Kidney capillary endothelial cell (primary cell): ENCODE measurements at regions not wholly inside any gene's neighbourhood (a gene's known extent, or its start where the extent isn't known, plus 50 kb on each side); places are given as distances from the start of the nearest gene placed in this dataset.

Experiments used
- DNase-seq: peaks from one replicate; pipeline ENCODE4 v3.0.0-alpha.2; 2018; ENCODE audit warnings: low spot score

GRCh38 chr14:80146941-80147340, 64.4 kb downstream of the DIO2 start:
- no peak for DNase-seq

- DNase-seq, result no peak
These were observed 74.9 kb downstream of the DIO2 start for GRCh38 chr14:80136358-80136757.

GRCh38 chr14:80135305-80136088, 75.8 kb downstream of the DIO2 start:
- DNase-seq, result no peak

- no peak for DNase-seq
These were observed 77.0 kb downstream of the DIO2 start for GRCh38 chr14:80134321-80134720.

GRCh38 chr14:80133457-80133856, 77.8 kb downstream of the DIO2 start:
- no peak for DNase-seq

- no peak for DNase-seq
These were observed 83.8 kb downstream of the DIO2 start for GRCh38 chr14:80127466-80127865.

GRCh38 chr14:80124794-80125193, 86.5 kb downstream of the DIO2 start:
- DNase-seq, result no peak

- no peak for DNase-seq
These were observed 93.4 kb downstream of the DIO2 start for GRCh38 chr14:80117876-80118275.

GRCh38 chr14:80116157-80116556, 95.1 kb downstream of the DIO2 start:
- no peak for DNase-seq

- no peak for DNase-seq
These were observed 100.6 kb downstream of the DIO2 start for GRCh38 chr14:80110721-80111120.

- DNase-seq, result no peak
These were observed 102.2 kb downstream of the DIO2 start for GRCh38 chr14:80109055-80109454.

- no peak for DNase-seq
These were observed 102.9 kb downstream of the DIO2 start for GRCh38 chr14:80108430-80108829.

GRCh38 chr14:80105488-80105994, 105.8 kb downstream of the DIO2 start:
- DNase-seq, result no peak

GRCh38 chr14:80101835-80102234, 109.5 kb downstream of the DIO2 start:
- no peak for DNase-seq

- no peak for DNase-seq
These were observed 110.6 kb downstream of the DIO2 start for GRCh38 chr14:80100681-80101080.

GRCh38 chr14:80095623-80096022, 115.7 kb downstream of the DIO2 start:
- no peak for DNase-seq

- DNase-seq, result no peak
These were observed 123.9 kb downstream of the DIO2 start for GRCh38 chr14:80087411-80087810.

- DNase-seq, result no peak
These were observed 127.1 kb downstream of the DIO2 start for GRCh38 chr14:80084196-80084595.

- DNase-seq, result no peak
These were observed 130.7 kb downstream of the DIO2 start for GRCh38 chr14:80080601-80081000.

GRCh38 chr14:80078501-80078900, 132.8 kb downstream of the DIO2 start:
- no peak for DNase-seq

GRCh38 chr14:80077262-80077661, 134.0 kb downstream of the DIO2 start:
- DNase-seq, result no peak

GRCh38 chr14:80074900-80075574, 136.3 kb downstream of the DIO2 start:
- DNase-seq, result no peak

- no peak for DNase-seq
These were observed 152.3 kb downstream of the DIO2 start for GRCh38 chr14:80059041-80059440.

- no peak for DNase-seq
These were observed 154.9 kb downstream of the DIO2 start for GRCh38 chr14:80056497-80056801.
